Esophagus squamous epithelium (tissue), 5 donors: ENCODE measurements at regions not wholly inside any gene's neighbourhood (a gene's known extent, or its start where the extent isn't known, plus 50 kb on each side); places are given as distances from the start of the nearest gene placed in this dataset.

ENCODE experiments used
- DNase-seq: peaks from one replicate; lab custom pipeline; 2025; lab: John Stamatoyannopoulos, UW
- H3K27ac ChIP-seq, 4 donors: fragments of 200-600 bp; sonication (generic); one replicate each; pipeline ENCODE4 v1.5.1; 2016 to 2019; ENCODE audit warnings: mild to moderate bottlenecking in 1 of 4
- H3K27me3 ChIP-seq, 4 donors: fragments of 200-600 bp; sonication (generic); 1 replicate in 3 of 4; 2 replicates in 1 of 4; pipeline versions ENCODE4 v1.5.1 to v1.6.0; 2017 to 2021; ENCODE audit warnings: antibody characterized with exemption in 1 of 4
- H3K36me3 ChIP-seq, 3 donors: fragments of 200-600 bp; sonication (generic); one replicate each; pipeline ENCODE4 v1.5.1; 2016 to 2019
- H3K4me1 ChIP-seq, 3 donors: fragments of 200-600 bp; sonication (generic); one replicate each; pipeline ENCODE4 v1.5.1; 2017 to 2019
- H3K4me3 ChIP-seq, 4 donors: fragments of 200-600 bp; sonication (generic); 1 replicate in 3 of 4; 2 replicates in 1 of 4; pipeline ENCODE4 v1.5.1; 2016 to 2019; ENCODE audit warnings: mild to moderate bottlenecking in 2 of 4, moderate library complexity in 1 of 4
- H3K9me3 ChIP-seq, 3 donors: fragments of 200-600 bp; sonication (generic); one replicate each; pipeline ENCODE4 v1.5.1; 2016 to 2019
- POLR2A ChIP-seq, 4 donors: fragments of 450-650 bp; IDR thresholded peaks; one replicate each; pipeline ENCODE4 v1.6.1; 2017; ENCODE audit warnings: antibody characterized with exemption in 4 of 4, mild to moderate bottlenecking in 4 of 4, moderate library complexity in 3 of 4
- WGBS, 2 donors: methylation state at CpG; one replicate each; pipeline ENCODE4 v1.1.5; 2018; 5-methylcytosine and 5-hydroxymethylcytosine counted together
- intact Hi-C: fragments of 100-400 bp; cut with DNase I; formaldehyde crosslinking; loops from one replicate; pipeline ENCODE4 v1.15.0; 2022
- TF ChIP-seq, protein P1 (sequence below), 6 experiments: fragments of 450-650 bp in 4 of 6; fragments of 200-600 bp in 2 of 6; sonication (generic) in 2 of 6; IDR thresholded peaks; one replicate each; pipeline ENCODE4 v1.5.1; 2016 to 2019; ENCODE audit warnings: antibody characterized with exemption in 6 of 6, mild to moderate bottlenecking in 4 of 6, moderate library complexity in 4 of 6
- donor health status: DM: yes; HTN: yes; CAD: no.

DNA sequence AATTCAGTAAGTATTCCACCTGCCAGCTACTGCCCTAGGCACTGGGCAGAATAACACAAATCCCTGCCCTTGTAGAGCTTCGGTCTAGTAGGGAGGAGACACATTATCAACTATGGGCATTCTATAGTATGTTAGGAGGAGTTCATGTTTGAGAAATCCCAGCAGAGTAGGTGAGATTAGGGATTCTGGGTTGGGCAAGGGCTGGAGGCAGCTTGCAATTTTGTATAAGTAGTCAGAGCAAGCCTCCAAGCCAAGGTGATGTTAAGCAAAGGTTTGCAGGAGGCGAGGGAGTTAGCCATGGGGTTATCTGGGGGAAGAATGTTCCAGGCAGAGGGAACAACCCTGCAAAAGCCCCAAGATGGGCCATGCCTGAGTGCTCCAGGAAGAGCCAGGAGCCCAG is 187.9 kb upstream of the HS6ST1 start:
- intact Hi-C loops = no loop called here
- Histone ChIP-seq H3K36me3 (no peaks in the 10 kb centered on the region), H3K4me3 (no peak overlapping the region), H3K4me1 (peaks cover 0 to 29% (median 0%) of the 10 kb centered on the region in 3 donors), H3K27ac (no peak overlapping the region), H3K27me3 (peaks cover 0 to 15% (median 0%) of the 10 kb centered on the region in 4 donors), H3K9me3 (no peaks in the 10 kb centered on the region)
- TF ChIP-seq, protein P1, sequence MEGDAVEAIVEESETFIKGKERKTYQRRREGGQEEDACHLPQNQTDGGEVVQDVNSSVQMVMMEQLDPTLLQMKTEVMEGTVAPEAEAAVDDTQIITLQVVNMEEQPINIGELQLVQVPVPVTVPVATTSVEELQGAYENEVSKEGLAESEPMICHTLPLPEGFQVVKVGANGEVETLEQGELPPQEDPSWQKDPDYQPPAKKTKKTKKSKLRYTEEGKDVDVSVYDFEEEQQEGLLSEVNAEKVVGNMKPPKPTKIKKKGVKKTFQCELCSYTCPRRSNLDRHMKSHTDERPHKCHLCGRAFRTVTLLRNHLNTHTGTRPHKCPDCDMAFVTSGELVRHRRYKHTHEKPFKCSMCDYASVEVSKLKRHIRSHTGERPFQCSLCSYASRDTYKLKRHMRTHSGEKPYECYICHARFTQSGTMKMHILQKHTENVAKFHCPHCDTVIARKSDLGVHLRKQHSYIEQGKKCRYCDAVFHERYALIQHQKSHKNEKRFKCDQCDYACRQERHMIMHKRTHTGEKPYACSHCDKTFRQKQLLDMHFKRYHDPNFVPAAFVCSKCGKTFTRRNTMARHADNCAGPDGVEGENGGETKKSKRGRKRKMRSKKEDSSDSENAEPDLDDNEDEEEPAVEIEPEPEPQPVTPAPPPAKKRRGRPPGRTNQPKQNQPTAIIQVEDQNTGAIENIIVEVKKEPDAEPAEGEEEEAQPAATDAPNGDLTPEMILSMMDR (IDR thresholded peaks at IDR 0.05) = no peak
- no peak for TF ChIP-seq POLR2A (IDR thresholded peaks at IDR 0.05)
- DNase-seq = no peak
- WGBS, 2 donors = 22 to 62% methylated on average over 2 of the region's 2 CpGs

DNA sequence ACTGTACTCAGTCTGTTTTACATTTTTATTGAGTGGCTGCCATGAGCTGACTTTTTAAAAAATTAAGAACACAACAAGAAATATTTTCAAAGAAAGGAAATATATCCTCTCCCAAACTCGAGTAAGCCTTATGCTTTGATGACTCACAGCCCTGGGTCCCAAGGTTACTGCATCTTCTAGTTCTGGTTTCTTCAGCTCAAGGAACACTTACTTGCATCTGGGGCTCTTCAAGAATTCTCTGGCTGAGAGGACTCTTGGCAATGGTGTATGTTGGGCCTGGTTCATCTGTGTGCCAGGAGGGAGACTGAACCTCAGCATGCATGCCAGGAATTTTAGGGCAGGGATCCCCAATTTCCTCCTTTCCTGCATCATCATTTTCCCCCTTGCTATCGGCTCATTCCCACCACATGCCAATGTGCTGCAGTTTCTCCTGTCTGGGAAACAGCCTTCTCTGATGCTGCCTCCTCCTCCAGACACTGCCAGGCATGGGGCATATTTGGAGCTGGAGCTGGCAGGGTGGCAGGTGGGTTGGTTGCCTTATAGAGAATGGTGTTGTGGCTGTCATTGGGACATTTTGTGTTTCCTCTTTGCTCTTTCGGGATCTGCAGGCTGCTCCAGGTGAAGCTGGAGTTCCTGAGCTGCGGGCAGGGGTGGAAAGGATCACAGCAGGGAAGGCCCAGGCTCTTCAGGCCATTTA is 192.2 kb upstream of the HS6ST1 start:
- WGBS, 2 donors = 41 to 72% methylated on average over 2 to 3 of the region's 4 CpGs
- H3K27me3 ChIP-seq = peaks cover 0 to 2% (median 0%) of the 10 kb centered on the region in 4 donors
- peaks cover 0 to 19% (median 0%) of the 10 kb centered on the region in 3 donors for H3K4me1 ChIP-seq
- H3K4me3 ChIP-seq = no peak overlapping the region
- H3K27ac ChIP-seq = no peak overlapping the region
- TF ChIP-seq, protein P1 (IDR thresholded peaks at IDR 0.05) = no peak
- TF ChIP-seq POLR2A (IDR thresholded peaks at IDR 0.05) = no peak
- intact Hi-C loops = no loop called here
- no peak for DNase-seq
- no peaks in the 10 kb centered on the region for H3K9me3 ChIP-seq
- H3K36me3 ChIP-seq = no peaks in the 10 kb centered on the region

DNA sequence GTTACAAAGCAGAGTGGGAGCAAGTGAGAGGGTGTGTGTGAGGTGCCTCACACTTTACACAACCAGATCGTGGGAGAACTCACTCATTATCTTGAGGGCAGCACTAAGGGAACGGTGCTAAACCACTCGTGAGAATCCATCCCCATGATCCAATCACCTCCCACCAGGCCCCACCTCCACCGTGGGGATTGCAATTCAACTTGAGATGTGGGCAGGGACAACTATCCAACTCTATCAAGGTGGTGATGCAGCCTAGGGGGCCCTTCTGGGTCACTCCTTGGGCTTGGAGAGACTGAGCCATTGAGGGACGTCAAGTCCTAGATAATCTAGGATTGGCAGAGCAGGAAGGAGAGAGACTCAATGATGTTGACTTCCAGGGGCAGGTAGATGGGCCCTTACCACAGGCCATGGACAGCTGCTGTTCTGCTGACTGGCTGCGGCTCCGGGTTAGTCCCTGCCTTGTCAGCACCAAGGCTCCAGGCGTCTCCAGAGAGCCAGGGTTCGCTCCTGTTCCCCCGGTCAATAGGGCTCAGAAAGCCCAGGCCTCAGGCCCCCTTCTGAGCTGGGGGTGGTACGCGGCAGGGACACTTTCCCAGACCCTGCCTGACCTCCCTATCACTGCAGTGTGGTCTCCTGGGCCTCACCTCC is 193.2 kb upstream of the HS6ST1 start:
- Histone ChIP-seq H3K36me3 (no peaks in the 10 kb centered on the region), H3K4me3 (no peak overlapping the region), H3K27me3 (peaks cover 0 to under 1% (median 0%) of the 10 kb centered on the region in 4 donors), H3K27ac (no peak overlapping the region), H3K4me1 (peaks cover 0 to 9% (median 0%) of the 10 kb centered on the region in 3 donors), H3K9me3 (no peaks in the 10 kb centered on the region)
- DNase-seq = no peak
- WGBS, 2 donors = 91 to 92% methylated on average over 2 to 3 of the region's 12 CpGs
- TF ChIP-seq POLR2A (IDR thresholded peaks at IDR 0.05) = no peak
- TF ChIP-seq, protein P1 (IDR thresholded peaks at IDR 0.05) = no peak
- intact Hi-C loops = no loop called here

DNA sequence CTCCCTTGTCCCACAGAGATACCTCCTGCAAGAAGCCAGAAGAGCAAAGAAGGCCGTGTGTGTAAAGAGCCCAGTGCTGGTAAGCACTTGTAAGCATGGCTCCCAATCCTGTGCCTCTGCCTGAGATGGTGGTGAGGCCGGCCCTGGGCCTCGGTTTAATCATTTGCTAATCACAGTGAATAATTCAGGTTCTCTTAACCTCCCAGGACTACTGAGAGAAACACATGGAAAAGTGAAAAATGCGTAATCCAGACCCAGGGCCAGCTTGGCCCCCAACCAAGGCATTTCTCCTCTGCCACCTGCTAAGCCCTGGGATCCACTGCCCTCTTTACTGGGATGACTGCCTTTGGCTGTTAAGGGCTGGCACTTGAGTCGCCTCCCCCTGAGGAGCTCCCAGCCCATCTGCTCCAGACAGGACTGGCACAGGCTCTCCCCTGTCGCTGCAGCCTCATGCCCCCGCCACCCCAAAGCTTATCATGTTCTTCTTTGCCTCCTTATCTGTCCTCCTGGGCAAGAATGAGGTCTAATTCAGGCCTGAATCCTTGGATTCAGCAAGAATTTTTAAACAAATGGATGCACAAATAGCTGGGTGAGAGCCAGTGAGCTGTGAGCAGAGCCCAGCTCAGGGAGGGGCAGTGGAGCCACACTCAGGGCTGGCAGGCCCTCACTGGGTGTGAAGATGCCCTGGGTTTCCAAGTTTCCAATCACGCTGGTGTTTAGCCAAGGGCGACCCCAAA is 193.9 kb upstream of the HS6ST1 start:
- H3K4me3 ChIP-seq = no peak overlapping the region
- TF ChIP-seq, protein P1 (IDR thresholded peaks at IDR 0.05) = no peak
- no peak for TF ChIP-seq POLR2A (IDR thresholded peaks at IDR 0.05)
- no peaks in the 10 kb centered on the region for H3K27me3 ChIP-seq
- H3K36me3 ChIP-seq = no peaks in the 10 kb centered on the region
- no peaks in the 10 kb centered on the region for H3K9me3 ChIP-seq
- no peak for DNase-seq
- peaks cover 0 to 6% (median 0%) of the 10 kb centered on the region in 3 donors for H3K4me1 ChIP-seq
- intact Hi-C loops = no loop called here
- no peak overlapping the region for H3K27ac ChIP-seq
- 75 to 79% methylated on average over 8 of the region's 9 CpGs for WGBS, 2 donors
